AG04450 (cell line): ENCODE measurements at regions not wholly inside any gene's neighbourhood (a gene's known extent, or its start where the extent isn't known, plus 50 kb on each side); places are given as distances from the start of the nearest gene placed in this dataset.
"Not testable (repeated sequence)": the region's sequence is repeated elsewhere in the genome, so short reads cannot be mapped to it uniquely, and the experiment has no call there.

Experiments
- CTCF ChIA-PET: fragments of 300-600, 350-600 bp; formaldehyde crosslinking; extraction: SDS; loops from one replicate; lab custom pipeline; 2022; ENCODE audit warnings: antibody characterized with exemption, inconsistent platforms; lab: Charles Lee
- POLR2A ChIA-PET: fragments of 350-600 bp; formaldehyde crosslinking; extraction: SDS; loops from one replicate; lab custom pipeline; 2021; ENCODE audit warnings: antibody characterized with exemption, inconsistent platforms; lab: Yijun Ruan, JAX
- DNase-seq: peaks from one replicate; pipeline ENCODE4 v3.0.0-alpha.2; 2011; ENCODE audit warnings: low read depth, low spot score
- H3K27ac ChIP-seq: one replicate; pipeline ENCODE4 v1.5.1; 2012; ENCODE audit warnings: low read depth, low read length, control low read depth
- H3K27me3 ChIP-seq: one replicate; pipeline ENCODE4 v1.6.0; 2012; ENCODE audit warnings: low read length; ENCODE audit not compliant: control insufficient read depth, insufficient read depth
- H3K4me3 ChIP-seq: 2 replicates; pipeline ENCODE4 v1.5.1; 2011; ENCODE audit warnings: mild to moderate bottlenecking, low read depth, low read length, control low read depth
- H3K9me3 ChIP-seq: 2 replicates; pipeline ENCODE4 v1.5.1; 2012; ENCODE audit warnings: low read length; ENCODE audit not compliant: control insufficient read depth, insufficient read depth
- TF ChIP-seq, protein P1 (sequence below): IDR thresholded peaks from 2 replicates; pipeline ENCODE4 v1.5.1; 2011; ENCODE audit warnings: low read depth, low read length, control low read depth, inconsistent platforms

GRCh38 chr5:99771296-99771695, 763.9 kb upstream of the FAM174A start:
- no peaks in the 10 kb centered on the region for H3K27me3 ChIP-seq
- no peak overlapping the region for H3K27ac ChIP-seq
- no peak for DNase-seq
- no peak overlapping the region for H3K4me3 ChIP-seq
- TF ChIP-seq, protein P1, sequence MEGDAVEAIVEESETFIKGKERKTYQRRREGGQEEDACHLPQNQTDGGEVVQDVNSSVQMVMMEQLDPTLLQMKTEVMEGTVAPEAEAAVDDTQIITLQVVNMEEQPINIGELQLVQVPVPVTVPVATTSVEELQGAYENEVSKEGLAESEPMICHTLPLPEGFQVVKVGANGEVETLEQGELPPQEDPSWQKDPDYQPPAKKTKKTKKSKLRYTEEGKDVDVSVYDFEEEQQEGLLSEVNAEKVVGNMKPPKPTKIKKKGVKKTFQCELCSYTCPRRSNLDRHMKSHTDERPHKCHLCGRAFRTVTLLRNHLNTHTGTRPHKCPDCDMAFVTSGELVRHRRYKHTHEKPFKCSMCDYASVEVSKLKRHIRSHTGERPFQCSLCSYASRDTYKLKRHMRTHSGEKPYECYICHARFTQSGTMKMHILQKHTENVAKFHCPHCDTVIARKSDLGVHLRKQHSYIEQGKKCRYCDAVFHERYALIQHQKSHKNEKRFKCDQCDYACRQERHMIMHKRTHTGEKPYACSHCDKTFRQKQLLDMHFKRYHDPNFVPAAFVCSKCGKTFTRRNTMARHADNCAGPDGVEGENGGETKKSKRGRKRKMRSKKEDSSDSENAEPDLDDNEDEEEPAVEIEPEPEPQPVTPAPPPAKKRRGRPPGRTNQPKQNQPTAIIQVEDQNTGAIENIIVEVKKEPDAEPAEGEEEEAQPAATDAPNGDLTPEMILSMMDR: no peak
- ChIA-PET POLR2A (no interaction called here), CTCF (no interaction called here)
- H3K9me3 ChIP-seq: no peaks in the 10 kb centered on the region

DNA sequence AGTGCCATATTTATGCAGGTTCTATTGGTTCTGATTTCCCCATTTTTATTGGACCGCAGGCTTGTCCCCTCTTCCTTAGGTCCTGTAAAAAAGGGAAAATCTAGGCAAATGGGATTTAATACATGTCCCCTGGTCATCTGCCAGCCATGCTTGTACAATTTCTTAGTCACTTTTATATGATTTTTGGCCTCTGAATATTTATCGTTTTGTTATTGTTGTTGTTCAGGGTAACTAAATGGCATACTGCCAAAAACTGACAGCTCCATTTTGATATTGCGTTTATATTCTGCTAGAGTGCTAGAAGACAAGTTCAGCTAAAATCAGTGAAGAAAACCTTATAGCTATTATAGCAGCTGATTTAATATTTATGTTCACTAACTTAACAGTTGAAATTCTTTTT, 770.2 kb upstream of the FAM174A start:
- ChIA-PET CTCF (no interaction called here), POLR2A (no interaction called here)
- Histone ChIP-seq H3K27ac (no peak overlapping the region), H3K27me3 (no peaks in the 10 kb centered on the region), H3K4me3 (no peak overlapping the region), H3K9me3 (peaks cover 9% of the 10 kb centered on the region)
- no peak for DNase-seq
- TF ChIP-seq, protein P1: no peak

GRCh38 chr5:99763021-99763774, 772.0 kb upstream of the FAM174A start:
- Histone ChIP-seq H3K9me3 (peaks cover 9% of the 10 kb centered on the region), H3K27me3 (no peaks in the 10 kb centered on the region), H3K27ac (no peak overlapping the region), H3K4me3 (no peak overlapping the region)
- ChIA-PET CTCF (no interaction called here), POLR2A (no interaction called here)
- TF ChIP-seq, protein P1: no peak
- no peak for DNase-seq

GRCh38 chr5:99747342-99747741, 787.8 kb upstream of the FAM174A start:
- Histone ChIP-seq H3K27me3 (no peaks in the 10 kb centered on the region), H3K4me3 (no peak overlapping the region), H3K9me3 (no peaks in the 10 kb centered on the region), H3K27ac (no peak overlapping the region)
- TF ChIP-seq, protein P1: no peak
- POLR2A ChIA-PET: no interaction called here
- no peak for DNase-seq
- CTCF ChIA-PET: no interaction called here

- POLR2A ChIA-PET, H3K4me3 ChIP-seq, DNase-seq, CTCF ChIA-PET, H3K27ac ChIP-seq, H3K27me3 ChIP-seq, H3K9me3 ChIP-seq: not testable (repeated sequence)
Measured at GRCh38 chr5:99733146-99733545, 802.0 kb upstream of the FAM174A start.

- H3K9me3 ChIP-seq, H3K27me3 ChIP-seq, POLR2A ChIA-PET, H3K27ac ChIP-seq, H3K4me3 ChIP-seq, CTCF ChIA-PET, DNase-seq: not testable (repeated sequence)
Measured at GRCh38 chr5:99730653-99731052, 801.8 kb upstream of the CHD1 start.
